Stomach (tissue), 8 donors: ENCODE measurements at regions not wholly inside any gene's neighbourhood (a gene's known extent, or its start where the extent isn't known, plus 50 kb on each side); places are given as distances from the start of the nearest gene placed in this dataset.

ENCODE experiments used
- DNase-seq, 2 donors: peaks; one replicate each; pipeline versions ENCODE4 v3.0.0 to v3.0.0-alpha.2; 2013 to 2019
- H3K27ac ChIP-seq, 5 donors: fragments of 200-600 bp in 4 of 5; sonication (generic) in 4 of 5; one replicate each; pipeline ENCODE4 v1.5.1; 2013 to 2019; ENCODE audit warnings: mild to moderate bottlenecking in 1 of 5, moderate library complexity in 1 of 5
- H3K27me3 ChIP-seq, 3 donors: fragments of 200-600 bp; sonication (generic); one replicate each; pipeline ENCODE4 v1.5.1; 2017 to 2019; ENCODE audit warnings: mixed run types in 1 of 3
- H3K36me3 ChIP-seq, 4 donors: fragments of 200-600 bp; sonication (generic); 1 replicate in 3 of 4; 2 replicates in 1 of 4; pipeline ENCODE4 v1.5.1; 2016 to 2019
- H3K4me1 ChIP-seq, 4 donors: fragments of 200-600 bp; sonication (generic); one replicate each; pipeline ENCODE4 v1.5.1; 2016 to 2019
- H3K4me3 ChIP-seq, 4 donors: fragments of 200-600 bp; sonication (generic) in 3 of 4; one replicate each; pipeline ENCODE4 v1.5.1; 2016 to 2019; ENCODE audit warnings: mild to moderate bottlenecking in 1 of 4
- H3K9me3 ChIP-seq, 4 donors: fragments of 200-600 bp; sonication (generic); one replicate each; pipeline ENCODE4 v1.5.1; 2016 to 2019
- EP300 ChIP-seq: sonication (generic); formaldehyde crosslinking; IDR thresholded peaks from one replicate; pipeline ENCODE4 v1.6.1; 2017; ENCODE audit warnings: antibody characterized with exemption
- POLR2A ChIP-seq, 4 donors: fragments of 450-650 bp; IDR thresholded peaks; one replicate each; pipeline ENCODE4 v1.6.1; 2016; ENCODE audit warnings: antibody characterized with exemption in 4 of 4, control low read depth in 2 of 4, mild to moderate bottlenecking in 1 of 4, moderate library complexity in 1 of 4
- POLR2AphosphoS5 ChIP-seq, 3 donors: sonication (generic); formaldehyde crosslinking; IDR thresholded peaks; one replicate each; pipeline ENCODE4 v1.6.1; 2016; ENCODE audit warnings: antibody characterized with exemption in 3 of 3
- WGBS, 5 donors: extraction: QIAGEN DNeasy Blood & Tissue Kit in 3 of 5; methylation state at CpG; one replicate each; pipeline versions ENCODE4 v1.1.5 to v1.1.7; 2013 to 2018; 5-methylcytosine and 5-hydroxymethylcytosine counted together
- intact Hi-C: fragments of 100-400 bp; cut with DNase I; formaldehyde crosslinking; loops from one replicate; pipeline ENCODE4 v1.15.1; 2023; ENCODE audit warnings: low total_unique reads
- TF ChIP-seq, protein P1 (sequence below), 7 experiments: fragments of 450-650 bp in 4 of 7; fragments of 200-600 bp in 3 of 7; sonication (generic) in 3 of 7; IDR thresholded peaks; one replicate each; pipeline ENCODE4 v1.5.1; 2016 to 2019; ENCODE audit warnings: antibody characterized with exemption in 7 of 7, control low read depth in 2 of 7, mild to moderate bottlenecking in 1 of 7
- donor health status: healthy with polysubstance abuse.
- donor health status: Bipolar disorder and iron deficiency.
- donor health status: healthy.

DNA sequence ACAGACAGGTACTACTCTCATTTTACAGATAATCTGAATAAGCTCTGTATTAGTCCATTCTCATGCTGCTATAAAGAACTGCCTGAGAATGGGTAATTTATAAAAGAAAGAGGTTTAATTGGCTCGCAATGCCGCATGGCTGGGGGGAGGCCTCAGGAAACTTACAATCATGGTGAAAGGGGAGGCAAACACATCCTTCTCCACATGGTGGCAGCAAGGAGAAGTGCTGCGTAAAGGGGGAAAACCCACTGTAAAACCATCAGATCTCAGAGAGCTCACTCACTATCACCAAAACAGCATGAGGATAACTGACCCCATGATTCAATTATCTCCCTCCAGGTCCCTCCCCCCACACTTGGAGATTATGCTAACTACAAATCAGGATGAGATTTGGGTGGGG lies 254.4 kb downstream of the KCNE4 start:
- H3K9me3 ChIP-seq, result no peaks in the 10 kb centered on the region
- no peaks in the 10 kb centered on the region for H3K27me3 ChIP-seq
- H3K4me1 ChIP-seq, result no peaks in the 10 kb centered on the region
- H3K4me3 ChIP-seq, result no peak overlapping the region
- no peak overlapping the region for H3K27ac ChIP-seq
- no peaks in the 10 kb centered on the region for H3K36me3 ChIP-seq
- peak in 1 of 2 donors; percentile 10 for DNase-seq
- intact Hi-C loops, result no loop called here
- TF ChIP-seq EP300, result no peak
- TF ChIP-seq POLR2A (IDR thresholded peaks at IDR 0.05), result no peak
- TF ChIP-seq POLR2AphosphoS5 (IDR thresholded peaks at IDR 0.05), result no peak
- TF ChIP-seq, protein P1, sequence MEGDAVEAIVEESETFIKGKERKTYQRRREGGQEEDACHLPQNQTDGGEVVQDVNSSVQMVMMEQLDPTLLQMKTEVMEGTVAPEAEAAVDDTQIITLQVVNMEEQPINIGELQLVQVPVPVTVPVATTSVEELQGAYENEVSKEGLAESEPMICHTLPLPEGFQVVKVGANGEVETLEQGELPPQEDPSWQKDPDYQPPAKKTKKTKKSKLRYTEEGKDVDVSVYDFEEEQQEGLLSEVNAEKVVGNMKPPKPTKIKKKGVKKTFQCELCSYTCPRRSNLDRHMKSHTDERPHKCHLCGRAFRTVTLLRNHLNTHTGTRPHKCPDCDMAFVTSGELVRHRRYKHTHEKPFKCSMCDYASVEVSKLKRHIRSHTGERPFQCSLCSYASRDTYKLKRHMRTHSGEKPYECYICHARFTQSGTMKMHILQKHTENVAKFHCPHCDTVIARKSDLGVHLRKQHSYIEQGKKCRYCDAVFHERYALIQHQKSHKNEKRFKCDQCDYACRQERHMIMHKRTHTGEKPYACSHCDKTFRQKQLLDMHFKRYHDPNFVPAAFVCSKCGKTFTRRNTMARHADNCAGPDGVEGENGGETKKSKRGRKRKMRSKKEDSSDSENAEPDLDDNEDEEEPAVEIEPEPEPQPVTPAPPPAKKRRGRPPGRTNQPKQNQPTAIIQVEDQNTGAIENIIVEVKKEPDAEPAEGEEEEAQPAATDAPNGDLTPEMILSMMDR (IDR thresholded peaks at IDR 0.05), result no peak
- WGBS, 5 donors, result 58 to 70% (median 63%) methylated on average over 3 of the region's 3 CpGs

DNA sequence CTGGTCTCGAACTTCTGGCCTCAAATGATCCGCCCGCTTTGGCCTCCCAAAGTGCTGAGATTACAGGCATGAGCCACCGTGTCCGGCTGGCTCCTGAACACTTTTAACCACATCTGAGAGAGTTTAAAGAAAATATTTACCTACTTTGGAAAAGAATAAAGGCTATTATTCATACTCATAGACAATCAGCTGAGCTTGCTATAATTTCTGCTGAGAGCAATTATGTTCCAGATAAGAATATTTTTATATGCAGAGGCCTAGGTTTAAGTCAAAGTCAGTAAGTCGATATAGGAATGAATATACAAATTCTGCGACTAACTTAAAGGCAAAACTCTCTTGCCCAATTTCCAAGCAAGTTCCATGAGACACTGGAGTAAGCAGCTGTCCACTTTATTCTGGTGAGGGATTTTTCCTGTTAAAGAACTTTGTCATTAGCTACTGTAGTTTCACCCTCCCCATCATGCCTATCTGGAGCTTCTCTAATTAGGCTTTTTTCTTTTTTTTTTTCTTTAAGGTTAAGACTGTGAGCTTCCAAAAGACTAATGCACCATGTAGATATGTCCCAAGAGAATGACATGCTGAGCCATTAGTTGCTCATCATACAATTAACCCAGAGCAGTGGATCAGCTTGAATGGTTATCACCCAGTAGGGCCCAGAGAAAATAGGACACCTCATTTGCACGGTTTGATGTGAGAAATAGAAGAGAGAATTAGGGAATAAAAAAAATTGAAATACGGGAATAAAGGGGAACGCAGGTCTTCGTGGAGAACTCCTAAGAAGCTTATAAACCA lies 260.1 kb downstream of the KCNE4 start:
- intact Hi-C loops, result no loop called here
- H3K27me3 ChIP-seq, result no peaks in the 10 kb centered on the region
- H3K36me3 ChIP-seq, result no peaks in the 10 kb centered on the region
- WGBS, 5 donors, result 44 to 56% (median 55%) methylated on average over 11 of the region's 11 CpGs
- H3K4me1 ChIP-seq, result no peaks in the 10 kb centered on the region
- no peak overlapping the region for H3K4me3 ChIP-seq
- DNase-seq, result no peak
- H3K27ac ChIP-seq, result no peak overlapping the region
- H3K9me3 ChIP-seq, result no peaks in the 10 kb centered on the region
- TF ChIP-seq, protein P1 (IDR thresholded peaks at IDR 0.05), result no peak
- TF ChIP-seq POLR2A (IDR thresholded peaks at IDR 0.05), result no peak
- TF ChIP-seq POLR2AphosphoS5 (IDR thresholded peaks at IDR 0.05), result no peak
- no peak for TF ChIP-seq EP300

DNA sequence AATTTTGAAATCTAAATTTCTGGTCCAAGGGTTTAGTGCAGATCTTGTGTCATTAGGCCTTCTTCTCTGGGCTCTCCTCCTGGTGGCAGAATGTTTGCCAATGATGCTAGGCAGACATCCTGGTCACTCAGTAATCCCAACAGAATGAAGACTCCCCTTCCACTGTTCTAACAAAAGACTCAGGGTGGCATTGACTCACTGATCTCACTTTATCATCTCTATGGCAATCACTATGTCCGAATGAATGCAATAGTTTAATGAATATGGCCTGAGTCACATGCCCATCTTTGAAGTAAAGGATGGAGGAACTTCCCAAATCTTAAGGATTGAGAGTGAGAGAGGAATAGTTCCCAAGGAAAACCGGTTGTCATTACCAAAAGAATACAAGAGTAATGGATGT lies 261.1 kb downstream of the KCNE4 start:
- TF ChIP-seq POLR2AphosphoS5 (IDR thresholded peaks at IDR 0.05), result no peak
- TF ChIP-seq EP300, result no peak
- TF ChIP-seq POLR2A (IDR thresholded peaks at IDR 0.05), result no peak
- TF ChIP-seq, protein P1 (IDR thresholded peaks at IDR 0.05), result no peak
- intact Hi-C loops, result no loop called here
- WGBS, 5 donors, result 63 to 91% (median 84%) methylated on average over 2 of the region's 2 CpGs

DNA sequence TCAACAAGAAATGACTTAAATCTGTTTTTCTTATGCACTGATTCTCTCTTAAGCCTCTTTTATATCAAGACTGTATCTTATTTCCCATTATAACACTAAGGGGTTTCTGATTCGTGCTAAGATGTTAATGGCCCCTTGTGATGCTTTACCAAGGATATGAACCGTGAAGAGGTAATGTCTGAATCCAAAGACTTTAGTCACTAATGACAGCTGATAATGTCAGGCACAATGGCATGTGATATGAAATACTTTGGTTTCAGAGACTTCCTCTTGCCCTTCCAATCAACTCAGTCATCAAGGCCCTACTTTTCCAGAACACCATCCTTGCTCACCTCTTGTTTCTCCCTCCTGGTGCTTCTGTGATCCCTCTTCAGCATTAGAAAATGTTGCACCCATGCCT lies 262.8 kb downstream of the KCNE4 start:
- Histone ChIP-seq H3K36me3 (no peaks in the 10 kb centered on the region), H3K27ac (no peak overlapping the region), H3K27me3 (no peaks in the 10 kb centered on the region), H3K4me1 (no peaks in the 10 kb centered on the region), H3K9me3 (no peaks in the 10 kb centered on the region), H3K4me3 (no peak overlapping the region)
- intact Hi-C loops, result no loop called here
- WGBS, 5 donors, result 71 to 90% (median 78%) methylated on average over 2 of the region's 2 CpGs
- no peak for DNase-seq
- TF ChIP-seq POLR2A (IDR thresholded peaks at IDR 0.05) (no peak), EP300 (no peak), POLR2AphosphoS5 (IDR thresholded peaks at IDR 0.05) (no peak)
- TF ChIP-seq, protein P1 (IDR thresholded peaks at IDR 0.05), result no peak

More for the DNA sequence above, 261.1 kb downstream of the KCNE4 start:
- Histone ChIP-seq H3K27ac (no peak overlapping the region), H3K27me3 (no peaks in the 10 kb centered on the region), H3K9me3 (no peaks in the 10 kb centered on the region), H3K36me3 (no peaks in the 10 kb centered on the region), H3K4me1 (no peaks in the 10 kb centered on the region), H3K4me3 (no peak overlapping the region)
- DNase-seq, result no peak
